GM23338 (cell line): ENCODE measurements at regions not wholly inside any gene's neighbourhood (a gene's known extent, or its start where the extent isn't known, plus 50 kb on each side); places are given as distances from the start of the nearest gene placed in this dataset.
A peak's percentile ranks its signal among the peaks of the same experiment; 100 is the strongest.

Experiments
- ATAC-seq: fragments of 200-7000 bp; cut with Tn5 transposase; 3 replicates; pipeline ENCODE4 v1.9.1; 2020
- DNase-seq: peaks from one replicate; pipeline ENCODE4 v3.0.0-alpha.2; 2015; ENCODE audit warnings: low spot score
- H2AFZ ChIP-seq: fragments of 200-600 bp; sonication (generic); 2 replicates; pipeline ENCODE4 v1.8.0; 2016; ENCODE audit warnings: antibody characterized with exemption, mild to moderate bottlenecking, moderate library complexity
- H3F3A ChIP-seq: fragments of 200-600 bp; sonication (generic); replicated peaks from 2 replicates; pipeline ENCODE4 v1.8.0; 2017; ENCODE audit warnings: antibody characterized with exemption, mixed run types, low read depth
- H3K27ac ChIP-seq: fragments of 200-600 bp; sonication (generic); 2 replicates; pipeline ENCODE4 v1.6.1; 2016; ENCODE audit warnings: low read depth
- H3K27me3 ChIP-seq: fragments of 200-600 bp; sonication (generic); 2 replicates; pipeline ENCODE4 v1.8.0; 2016; ENCODE audit warnings: mild to moderate bottlenecking, mixed run types, moderate library complexity; ENCODE audit not compliant: insufficient read depth
- H3K36me3 ChIP-seq: fragments of 200-600 bp; sonication (generic); 2 replicates; pipeline ENCODE4 v1.8.0; 2016; ENCODE audit warnings: mild to moderate bottlenecking; ENCODE audit not compliant: insufficient read depth
- H3K4me1 ChIP-seq: fragments of 200-600 bp; sonication (generic); 2 replicates; pipeline ENCODE4 v1.8.0; 2016; ENCODE audit warnings: mild to moderate bottlenecking, moderate library complexity; ENCODE audit not compliant: insufficient read depth
- H3K4me2 ChIP-seq: fragments of 200-600 bp; sonication (generic); 2 replicates; pipeline ENCODE4 v1.7.1; 2017; ENCODE audit warnings: mixed run types
- H3K4me3 ChIP-seq: fragments of 200-600 bp; sonication (generic); 2 replicates; pipeline ENCODE4 v1.6.1; 2016; ENCODE audit warnings: mixed run types
- H3K79me2 ChIP-seq: fragments of 200-600 bp; sonication (generic); replicated peaks from 2 replicates; pipeline ENCODE4 v1.8.0; 2017; ENCODE audit warnings: mild to moderate bottlenecking; ENCODE audit not compliant: insufficient read depth
- H3K9me2 ChIP-seq: fragments of 200-600 bp; sonication (generic); 2 replicates; pipeline ENCODE4 v1.8.0; 2017; ENCODE audit not compliant: insufficient read depth
- H4K20me1 ChIP-seq: fragments of 200-600 bp; sonication (generic); replicated peaks from 2 replicates; pipeline ENCODE4 v1.8.0; 2017; ENCODE audit warnings: mild to moderate bottlenecking; ENCODE audit not compliant: insufficient read depth
- H3K27ac Mint-ChIP-seq: 2 replicates; pipeline ENCODE4 v1.8.0; 2020; ENCODE audit warnings: inconsistent platforms, mild to moderate bottlenecking, moderate library complexity, mixed read lengths
- H3K27me3 Mint-ChIP-seq: 3 replicates; pipeline ENCODE4 v1.8.0; 2022; ENCODE audit warnings: low read depth, mild to moderate bottlenecking, moderate library complexity, mixed read lengths, inconsistent platforms; ENCODE audit not compliant: insufficient read depth, poor library complexity
- H3K36me3 Mint-ChIP-seq: 3 replicates; pipeline ENCODE4 v1.8.0; 2021; ENCODE audit warnings: low read depth, mild to moderate bottlenecking, inconsistent platforms, moderate library complexity, mixed read lengths
- H3K4me1 Mint-ChIP-seq: 3 replicates; pipeline ENCODE4 v1.8.0; 2020; ENCODE audit warnings: mild to moderate bottlenecking, inconsistent platforms, mixed read lengths
- H3K4me3 Mint-ChIP-seq: 3 replicates; pipeline ENCODE4 v1.8.0; 2021; ENCODE audit warnings: moderate library complexity, mild to moderate bottlenecking, inconsistent platforms, mixed read lengths
- H3K9me3 Mint-ChIP-seq: 3 replicates; pipeline ENCODE4 v1.8.0; 2020; ENCODE audit warnings: moderate library complexity, mild to moderate bottlenecking, inconsistent platforms, mixed read lengths
- CREB1 ChIP-seq: fragments of 250-450 bp; sonication (Bioruptor Pico); IDR thresholded peaks from 2 replicates; pipeline ENCODE4 v1.5.0; 2020; ENCODE audit warnings: low read depth, mild to moderate bottlenecking, moderate library complexity
- ETS1 ChIP-seq: IDR thresholded peaks from 2 replicates; pipeline ENCODE4 v1.6.1; 2016; ENCODE audit warnings: antibody characterized with exemption
- EZH2 ChIP-seq: fragments of 200-600 bp; sonication (generic); IDR thresholded peaks from one replicate; pipeline ENCODE4 v1.8.0; 2017; ENCODE audit warnings: antibody characterized with exemption, mild to moderate bottlenecking, low read depth; ENCODE audit not compliant: unreplicated experiment
- NANOG ChIP-seq: IDR thresholded peaks from 2 replicates; pipeline ENCODE4 v1.6.1; 2016; ENCODE audit warnings: antibody characterized with exemption, borderline replicate concordance
- STAT1 ChIP-seq: IDR thresholded peaks from one replicate; pipeline ENCODE4 v1.6.1; 2016; ENCODE audit warnings: antibody characterized with exemption; ENCODE audit not compliant: unreplicated experiment
- ZNF331 ChIP-seq: fragments of 250-450 bp; sonication (Bioruptor Pico); IDR thresholded peaks from 2 replicates; pipeline ENCODE4 v1.5.0; 2020; ENCODE audit warnings: low read depth, mild to moderate bottlenecking, moderate library complexity
- TF ChIP-seq, protein P1 (sequence below): fragments of 250-450 bp; sonication (Bioruptor Pico); IDR thresholded peaks from 2 replicates; pipeline ENCODE4 v1.5.0; 2020; ENCODE audit warnings: mild to moderate bottlenecking, moderate library complexity
- TF ChIP-seq, protein P2 (sequence below): IDR thresholded peaks from one replicate; pipeline ENCODE4 v1.6.1; 2018; ENCODE audit warnings: antibody characterized with exemption; ENCODE audit not compliant: unreplicated experiment

GRCh38 chrX:40154250-40154852 lies 56.6 kb upstream of the BCOR start (continued):
- TF ChIP-seq, protein P1, sequence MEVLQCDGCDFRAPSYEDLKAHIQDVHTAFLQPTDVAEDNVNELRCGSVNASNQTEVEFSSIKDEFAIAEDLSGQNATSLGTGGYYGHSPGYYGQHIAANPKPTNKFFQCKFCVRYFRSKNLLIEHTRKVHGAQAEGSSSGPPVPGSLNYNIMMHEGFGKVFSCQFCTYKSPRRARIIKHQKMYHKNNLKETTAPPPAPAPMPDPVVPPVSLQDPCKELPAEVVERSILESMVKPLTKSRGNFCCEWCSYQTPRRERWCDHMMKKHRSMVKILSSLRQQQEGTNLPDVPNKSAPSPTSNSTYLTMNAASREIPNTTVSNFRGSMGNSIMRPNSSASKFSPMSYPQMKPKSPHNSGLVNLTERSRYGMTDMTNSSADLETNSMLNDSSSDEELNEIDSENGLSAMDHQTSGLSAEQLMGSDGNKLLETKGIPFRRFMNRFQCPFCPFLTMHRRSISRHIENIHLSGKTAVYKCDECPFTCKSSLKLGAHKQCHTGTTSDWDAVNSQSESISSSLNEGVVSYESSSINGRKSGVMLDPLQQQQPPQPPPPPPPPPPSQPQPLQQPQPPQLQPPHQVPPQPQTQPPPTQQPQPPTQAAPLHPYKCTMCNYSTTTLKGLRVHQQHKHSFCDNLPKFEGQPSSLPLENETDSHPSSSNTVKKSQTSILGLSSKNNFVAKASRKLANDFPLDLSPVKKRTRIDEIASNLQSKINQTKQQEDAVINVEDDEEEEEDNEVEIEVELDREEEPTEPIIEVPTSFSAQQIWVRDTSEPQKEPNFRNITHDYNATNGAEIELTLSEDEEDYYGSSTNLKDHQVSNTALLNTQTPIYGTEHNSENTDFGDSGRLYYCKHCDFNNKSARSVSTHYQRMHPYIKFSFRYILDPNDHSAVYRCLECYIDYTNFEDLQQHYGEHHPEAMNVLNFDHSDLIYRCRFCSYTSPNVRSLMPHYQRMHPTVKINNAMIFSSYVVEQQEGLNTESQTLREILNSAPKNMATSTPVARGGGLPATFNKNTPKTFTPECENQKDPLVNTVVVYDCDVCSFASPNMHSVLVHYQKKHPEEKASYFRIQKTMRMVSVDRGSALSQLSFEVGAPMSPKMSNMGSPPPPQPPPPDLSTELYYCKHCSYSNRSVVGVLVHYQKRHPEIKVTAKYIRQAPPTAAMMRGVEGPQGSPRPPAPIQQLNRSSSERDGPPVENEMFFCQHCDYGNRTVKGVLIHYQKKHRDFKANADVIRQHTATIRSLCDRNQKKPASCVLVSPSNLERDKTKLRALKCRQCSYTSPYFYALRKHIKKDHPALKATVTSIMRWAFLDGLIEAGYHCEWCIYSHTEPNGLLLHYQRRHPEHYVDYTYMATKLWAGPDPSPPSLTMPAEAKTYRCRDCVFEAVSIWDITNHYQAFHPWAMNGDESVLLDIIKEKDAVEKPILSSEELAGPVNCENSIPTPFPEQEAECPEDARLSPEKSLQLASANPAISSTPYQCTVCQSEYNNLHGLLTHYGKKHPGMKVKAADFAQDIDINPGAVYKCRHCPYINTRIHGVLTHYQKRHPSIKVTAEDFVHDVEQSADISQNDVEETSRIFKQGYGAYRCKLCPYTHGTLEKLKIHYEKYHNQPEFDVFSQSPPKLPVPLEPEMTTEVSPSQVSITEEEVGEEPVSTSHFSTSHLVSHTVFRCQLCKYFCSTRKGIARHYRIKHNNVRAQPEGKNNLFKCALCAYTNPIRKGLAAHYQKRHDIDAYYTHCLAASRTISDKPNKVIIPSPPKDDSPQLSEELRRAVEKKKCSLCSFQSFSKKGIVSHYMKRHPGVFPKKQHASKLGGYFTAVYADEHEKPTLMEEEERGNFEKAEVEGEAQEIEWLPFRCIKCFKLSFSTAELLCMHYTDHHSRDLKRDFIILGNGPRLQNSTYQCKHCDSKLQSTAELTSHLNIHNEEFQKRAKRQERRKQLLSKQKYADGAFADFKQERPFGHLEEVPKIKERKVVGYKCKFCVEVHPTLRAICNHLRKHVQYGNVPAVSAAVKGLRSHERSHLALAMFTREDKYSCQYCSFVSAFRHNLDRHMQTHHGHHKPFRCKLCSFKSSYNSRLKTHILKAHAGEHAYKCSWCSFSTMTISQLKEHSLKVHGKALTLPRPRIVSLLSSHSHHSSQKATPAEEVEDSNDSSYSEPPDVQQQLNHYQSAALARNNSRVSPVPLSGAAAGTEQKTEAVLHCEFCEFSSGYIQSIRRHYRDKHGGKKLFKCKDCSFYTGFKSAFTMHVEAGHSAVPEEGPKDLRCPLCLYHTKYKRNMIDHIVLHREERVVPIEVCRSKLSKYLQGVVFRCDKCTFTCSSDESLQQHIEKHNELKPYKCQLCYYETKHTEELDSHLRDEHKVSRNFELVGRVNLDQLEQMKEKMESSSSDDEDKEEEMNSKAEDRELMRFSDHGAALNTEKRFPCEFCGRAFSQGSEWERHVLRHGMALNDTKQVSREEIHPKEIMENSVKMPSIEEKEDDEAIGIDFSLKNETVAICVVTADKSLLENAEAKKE (CRISPR knock-in tag) = no peak

GRCh38 chrX:40153345-40154249 lies 55.8 kb upstream of the BCOR start:
- no peaks in the 10 kb centered on the region for H4K20me1 ChIP-seq
- DNase-seq (peak; percentile 39), ATAC-seq (no peak)
- peak overlapping the region; percentile 77 for H3K4me3 Mint-ChIP-seq
- no peaks in the 10 kb centered on the region for H3K36me3 ChIP-seq
- H2AFZ ChIP-seq = no peak overlapping the region
- H3K4me3 ChIP-seq = peak overlapping the region; percentile 64
- H3F3A ChIP-seq = peaks cover 6% of the 10 kb centered on the region
- H3K79me2 ChIP-seq = peaks cover 5% of the 10 kb centered on the region; the same call in 1 of the 2 replicates
- H3K9me3 Mint-ChIP-seq = no peaks in the 10 kb centered on the region
- H3K27me3 ChIP-seq = peaks cover 50% of the 10 kb centered on the region
- no peak overlapping the region for H3K27ac Mint-ChIP-seq
- H3K4me1 Mint-ChIP-seq = peaks cover 24% of the 10 kb centered on the region
- no peaks in the 10 kb centered on the region for H3K9me2 ChIP-seq
- no peaks in the 10 kb centered on the region for H3K36me3 Mint-ChIP-seq
- H3K27ac ChIP-seq = no peak overlapping the region
- H3K4me2 ChIP-seq = peak overlapping the region; percentile 82
- peaks cover 48% of the 10 kb centered on the region for H3K27me3 Mint-ChIP-seq
- peaks cover 24% of the 10 kb centered on the region for H3K4me1 ChIP-seq
- TF ChIP-seq ETS1 (no peak), ZNF331 (CRISPR knock-in tag) (no peak), NANOG (no peak), CREB1 (CRISPR knock-in tag) (no peak), STAT1 (no peak), EZH2 (no peak)
- TF ChIP-seq, protein P2, sequence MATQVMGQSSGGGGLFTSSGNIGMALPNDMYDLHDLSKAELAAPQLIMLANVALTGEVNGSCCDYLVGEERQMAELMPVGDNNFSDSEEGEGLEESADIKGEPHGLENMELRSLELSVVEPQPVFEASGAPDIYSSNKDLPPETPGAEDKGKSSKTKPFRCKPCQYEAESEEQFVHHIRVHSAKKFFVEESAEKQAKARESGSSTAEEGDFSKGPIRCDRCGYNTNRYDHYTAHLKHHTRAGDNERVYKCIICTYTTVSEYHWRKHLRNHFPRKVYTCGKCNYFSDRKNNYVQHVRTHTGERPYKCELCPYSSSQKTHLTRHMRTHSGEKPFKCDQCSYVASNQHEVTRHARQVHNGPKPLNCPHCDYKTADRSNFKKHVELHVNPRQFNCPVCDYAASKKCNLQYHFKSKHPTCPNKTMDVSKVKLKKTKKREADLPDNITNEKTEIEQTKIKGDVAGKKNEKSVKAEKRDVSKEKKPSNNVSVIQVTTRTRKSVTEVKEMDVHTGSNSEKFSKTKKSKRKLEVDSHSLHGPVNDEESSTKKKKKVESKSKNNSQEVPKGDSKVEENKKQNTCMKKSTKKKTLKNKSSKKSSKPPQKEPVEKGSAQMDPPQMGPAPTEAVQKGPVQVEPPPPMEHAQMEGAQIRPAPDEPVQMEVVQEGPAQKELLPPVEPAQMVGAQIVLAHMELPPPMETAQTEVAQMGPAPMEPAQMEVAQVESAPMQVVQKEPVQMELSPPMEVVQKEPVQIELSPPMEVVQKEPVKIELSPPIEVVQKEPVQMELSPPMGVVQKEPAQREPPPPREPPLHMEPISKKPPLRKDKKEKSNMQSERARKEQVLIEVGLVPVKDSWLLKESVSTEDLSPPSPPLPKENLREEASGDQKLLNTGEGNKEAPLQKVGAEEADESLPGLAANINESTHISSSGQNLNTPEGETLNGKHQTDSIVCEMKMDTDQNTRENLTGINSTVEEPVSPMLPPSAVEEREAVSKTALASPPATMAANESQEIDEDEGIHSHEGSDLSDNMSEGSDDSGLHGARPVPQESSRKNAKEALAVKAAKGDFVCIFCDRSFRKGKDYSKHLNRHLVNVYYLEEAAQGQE = no peak
